ENCODE measurements at regions not wholly inside any gene's neighbourhood (a gene's known extent, or its start where the extent isn't known, plus 50 kb on each side); places are given as distances from the start of the nearest gene placed in this dataset.

- no peaks in the 10 kb centered on the region for H4K20me1 ChIP-seq (ENCODE audit: low read length)
- H3K27ac ChIP-seq (ENCODE audit: low read length): no peak overlapping the region
- H3K36me3 ChIP-seq (ENCODE audit: low read depth, low read length): no peaks in the 10 kb centered on the region
- ChIA-PET POLR2A (ENCODE audit: unreplicated experiment) (no interaction called here), CTCF (no interaction called here)
- H3K27me3 ChIP-seq (ENCODE audit: low read length): peaks cover 71% of the 10 kb centered on the region
- intact Hi-C loops (cut with micrococcal nuclease): no loop called here
- no peaks in the 10 kb centered on the region for H3F3A ChIP-seq (ENCODE audit: low read length, unreplicated experiment)
- no peaks in the 10 kb centered on the region for H3K4me1 ChIP-seq (ENCODE audit: insufficient read depth, low read length)
- ATAC-seq (no peak), DNase-seq (no peak)
- H3K4me2 ChIP-seq (ENCODE audit: low read length): no peak overlapping the region
- no peaks in the 10 kb centered on the region for H3K79me2 ChIP-seq (ENCODE audit: low read length)
- no peaks in the 10 kb centered on the region for H3K9me2 ChIP-seq (replicated peaks; ENCODE audit: low read length)
- H3K9me3 ChIP-seq (ENCODE audit: low read length): no peaks in the 10 kb centered on the region
- no peak overlapping the region for H3K9ac ChIP-seq (ENCODE audit: low read length)
- TF ChIP-seq CTCF (conservative IDR thresholded peaks at IDR 0.05; ENCODE audit: low read depth, low read length) (no peak), EZH2 (IDR thresholded peaks at IDR 0.05; ENCODE audit: low read length, unreplicated experiment) (no peak), EZH2phosphoT487 (IDR thresholded peaks at IDR 0.05; ENCODE audit: borderline replicate concordance, low read length) (no peak)
- no TSS peak for BruUV-seq (replicated peaks)
- H2AFZ ChIP-seq (ENCODE audit: low read length): no peak overlapping the region
- no peak overlapping the region for H3K4me3 ChIP-seq (ENCODE audit: low read length)
Observed at GRCh38 chr20:52305858-52306257, 114.3 kb upstream of the ZFP64 start.

- Histone ChIP-seq H3K36me3 (ENCODE audit: low read depth, low read length) (no peaks in the 10 kb centered on the region), H3K4me3 (ENCODE audit: low read length) (no peak overlapping the region), H3K27ac (ENCODE audit: low read length) (no peak overlapping the region), H3K9me2 (replicated peaks; ENCODE audit: low read length) (no peaks in the 10 kb centered on the region), H3K27me3 (ENCODE audit: low read length) (peaks cover 71% of the 10 kb centered on the region), H3K4me1 (ENCODE audit: insufficient read depth, low read length) (no peaks in the 10 kb centered on the region), H3K79me2 (ENCODE audit: low read length) (no peaks in the 10 kb centered on the region), H3K9ac (ENCODE audit: low read length) (no peak overlapping the region), H4K20me1 (ENCODE audit: low read length) (no peaks in the 10 kb centered on the region), H3K9me3 (ENCODE audit: low read length) (no peaks in the 10 kb centered on the region), H3K4me2 (ENCODE audit: low read length) (no peak overlapping the region), H3F3A (ENCODE audit: low read length, unreplicated experiment) (no peaks in the 10 kb centered on the region), H2AFZ (ENCODE audit: low read length) (no peak overlapping the region)
- TF ChIP-seq EZH2phosphoT487 (IDR thresholded peaks at IDR 0.05; ENCODE audit: borderline replicate concordance, low read length) (no peak), EZH2 (IDR thresholded peaks at IDR 0.05; ENCODE audit: low read length, unreplicated experiment) (no peak), CTCF (conservative IDR thresholded peaks at IDR 0.05; ENCODE audit: low read depth, low read length) (no peak)
- ChIA-PET POLR2A (ENCODE audit: unreplicated experiment) (no interaction called here), CTCF (no interaction called here)
- DNase-seq (peak; percentile 24), ATAC-seq (no peak)
- no TSS peak for BruUV-seq (replicated peaks)
- intact Hi-C loops (cut with micrococcal nuclease): no loop called here
Observed at GRCh38 chr20:52305024-52305645, 113.6 kb upstream of the ZFP64 start.

- no peak overlapping the region for H3K9ac ChIP-seq (ENCODE audit: low read length)
- H3K79me2 ChIP-seq (ENCODE audit: low read length): no peaks in the 10 kb centered on the region
- CTCF ChIA-PET: no interaction called here
- no peaks in the 10 kb centered on the region for H3K9me3 ChIP-seq (ENCODE audit: low read length)
- no peak overlapping the region for H3K4me3 ChIP-seq (ENCODE audit: low read length)
- ATAC-seq (no peak), DNase-seq (no peak)
- H2AFZ ChIP-seq (ENCODE audit: low read length): no peak overlapping the region
- no TSS peak for BruUV-seq (replicated peaks)
- no peak overlapping the region for H3K27ac ChIP-seq (ENCODE audit: low read length)
- H4K20me1 ChIP-seq (ENCODE audit: low read length): no peaks in the 10 kb centered on the region
- POLR2A ChIA-PET (ENCODE audit: unreplicated experiment): no interaction called here
- no peaks in the 10 kb centered on the region for H3F3A ChIP-seq (ENCODE audit: low read length, unreplicated experiment)
- H3K27me3 ChIP-seq (ENCODE audit: low read length): peaks cover 54% of the 10 kb centered on the region
- no peak for TF ChIP-seq EZH2 (IDR thresholded peaks at IDR 0.05; ENCODE audit: low read length, unreplicated experiment)
- no peak for TF ChIP-seq CTCF (conservative IDR thresholded peaks at IDR 0.05; ENCODE audit: low read depth, low read length)
- TF ChIP-seq EZH2phosphoT487 (IDR thresholded peaks at IDR 0.05; ENCODE audit: borderline replicate concordance, low read length): no peak
- no peak overlapping the region for H3K4me2 ChIP-seq (ENCODE audit: low read length)
- no peaks in the 10 kb centered on the region for H3K4me1 ChIP-seq (ENCODE audit: insufficient read depth, low read length)
- intact Hi-C loops (cut with micrococcal nuclease): no loop called here
- no peaks in the 10 kb centered on the region for H3K36me3 ChIP-seq (ENCODE audit: low read depth, low read length)
- H3K9me2 ChIP-seq (replicated peaks; ENCODE audit: low read length): no peaks in the 10 kb centered on the region
Observed at GRCh38 chr20:52303281-52303950, 111.8 kb upstream of the ZFP64 start.
